HepG2 (cell line): ENCODE measurements at regions not wholly inside any gene's neighbourhood (a gene's known extent, or its start where the extent isn't known, plus 50 kb on each side); places are given as distances from the start of the nearest gene placed in this dataset.

ENCODE experiments used
- ATAC-seq: fragments of 200-7000 bp; cut with Tn5 transposase; 3 replicates; pipeline ENCODE4 v1.9.1; 2020; ENCODE audit warnings: mild to moderate bottlenecking, moderate library complexity
- BruUV-seq: library from RNA; stranded (reverse); fragments of 400-500 nt; replicated peaks from 2 replicates; lab custom pipeline; 2021; lab: Mats Ljungman, UMichigan
- CTCF ChIA-PET: fragments of 300-600 bp; formaldehyde crosslinking; extraction: SDS; loops from one replicate; lab custom pipeline; 2021; ENCODE audit warnings: low total read pairs, inconsistent platforms, low intra/inter-chr PET ratio; lab: Yijun Ruan, JAX
- POLR2A ChIA-PET: fragments of 350-600 bp; sonication (Branson Sonifier 250); formaldehyde crosslinking; loops from one replicate; lab custom pipeline; 2020; ENCODE audit warnings: antibody characterized with exemption, inconsistent platforms; lab: Yijun Ruan, JAX
- DNase-seq: peaks from one replicate; pipeline ENCODE4 v3.0.0-alpha.2; 2015; ENCODE audit warnings: low spot score
- FAIRE-seq: peaks from 3 replicates; lab custom pipeline; 2011; peaks lifted over from hg19 to GRCh38; lab: Jason Lieb, UNC
- H2AFZ ChIP-seq: one replicate; pipeline ENCODE4 v1.6.1; 2011; ENCODE audit warnings: low read length, inconsistent platforms
- H3K27ac ChIP-seq: fragments of 300-600 bp; 3 replicates; pipeline ENCODE4 v1.8.0; 2011; ENCODE audit warnings: mixed run types, mild to moderate bottlenecking, mixed read lengths, low read length, inconsistent platforms; ENCODE audit not compliant: insufficient read depth; ENCODE audit errors: extremely low read length
- H3K27me3 ChIP-seq, 2 experiments: fragments of 200-600 bp in 1 of 2; 2 replicates in 1 of 2; 3 replicates in 1 of 2; pipeline versions ENCODE4 v1.6.0 to v1.8.0; 2011; ENCODE audit warnings: low read length in 2 of 2, mild to moderate bottlenecking in 2 of 2, moderate library complexity in 2 of 2, inconsistent platforms in 1 of 2; ENCODE audit not compliant: insufficient read depth in 2 of 2, control insufficient read depth in 1 of 2
- H3K36me3 ChIP-seq, 2 experiments: fragments of 200-600 bp in 1 of 2; replicated peaks in 1 of 2; 2 replicates in 1 of 2; 3 replicates in 1 of 2; pipeline versions ENCODE4 v1.5.1 to v1.8.0; 2011; ENCODE audit warnings: low read length in 2 of 2, inconsistent platforms in 1 of 2; ENCODE audit not compliant: insufficient read depth in 2 of 2, control insufficient read depth in 1 of 2
- H3K4me1 ChIP-seq: 2 replicates; pipeline ENCODE4 v1.5.1; 2012; ENCODE audit warnings: low read length, inconsistent platforms; ENCODE audit not compliant: insufficient read depth
- H3K4me2 ChIP-seq: 2 replicates; pipeline ENCODE4 v1.6.0; 2011; ENCODE audit warnings: low read depth, low read length, inconsistent platforms
- H3K4me3 ChIP-seq, 3 experiments: fragments of 200-600 bp in 1 of 3; sonication (generic), shearing (Covaris generic) in 1 of 3; replicated peaks in 1 of 3; 2 replicates each; pipeline ENCODE4 v1.5.1; 2011 to 2016; ENCODE audit warnings: low read length in 3 of 3, inconsistent platforms in 2 of 3, low read depth in 2 of 3, mild to moderate bottlenecking in 2 of 3, control low read depth in 1 of 3, mixed read lengths in 1 of 3; ENCODE audit not compliant: insufficient read depth in 1 of 3
- H3K79me2 ChIP-seq: one replicate; pipeline ENCODE4 v1.6.1; 2011; ENCODE audit warnings: low read length, inconsistent platforms; ENCODE audit not compliant: insufficient read depth
- H3K9ac ChIP-seq: 2 replicates; pipeline ENCODE4 v1.6.0; 2011; ENCODE audit warnings: mild to moderate bottlenecking, low read depth, low read length, inconsistent platforms; ENCODE audit not compliant: insufficient read depth
- H3K9me3 ChIP-seq: 2 replicates; pipeline ENCODE4 v1.5.1; 2012; ENCODE audit warnings: mild to moderate bottlenecking, low read length
- H4K20me1 ChIP-seq: 2 replicates; pipeline ENCODE4 v1.6.0; 2011; ENCODE audit warnings: inconsistent platforms, mild to moderate bottlenecking, low read length, moderate library complexity; ENCODE audit not compliant: insufficient read depth
- AKNA ChIP-seq: sonication (generic); formaldehyde crosslinking; IDR thresholded peaks from 2 replicates; pipeline ENCODE4 v1.4.0; 2020; ENCODE audit warnings: missing genetic modification reagents, borderline replicate concordance
- EP300 ChIP-seq, 3 experiments: sonication (generic) in 1 of 3; formaldehyde crosslinking in 1 of 3; IDR thresholded peaks; 2 replicates each; pipeline versions ENCODE4 v1.5.1 to v1.6.1; 2011 to 2020; ENCODE audit warnings: low read depth in 2 of 3, low read length in 2 of 3, borderline replicate concordance in 1 of 3, improper control_type of control experiment in 1 of 3, mild to moderate bottlenecking in 1 of 3, missing genetic modification reagents in 1 of 3, moderate library complexity in 1 of 3
- PRDM15 ChIP-seq: sonication (generic); formaldehyde crosslinking; IDR thresholded peaks from 2 replicates; pipeline ENCODE4 v1.4.0; 2020; ENCODE audit warnings: missing genetic modification reagents
- SNAI1 ChIP-seq: sonication (generic); formaldehyde crosslinking; IDR thresholded peaks from 2 replicates; pipeline ENCODE4 v1.5.0; 2020; ENCODE audit warnings: mild to moderate bottlenecking, missing genetic modification reagents, borderline replicate concordance
- SOX13 ChIP-seq, 3 experiments: fragments of 450-650 bp in 1 of 3; sonication (generic) in 1 of 3; formaldehyde crosslinking in 1 of 3; IDR thresholded peaks in 2 of 3; conservative IDR thresholded peaks in 1 of 3; 2 replicates each; pipeline versions ENCODE4 v1.5.0 to v1.6.1; 2016 to 2020; ENCODE audit warnings: antibody characterized with exemption in 1 of 3, mild to moderate bottlenecking in 1 of 3, missing compliant biosample characterization in 1 of 3, missing genetic modification reagents in 1 of 3, moderate library complexity in 1 of 3
- SOX5 ChIP-seq: IDR thresholded peaks from 2 replicates; pipeline ENCODE4 v1.6.1; 2016; ENCODE audit warnings: borderline replicate concordance
- ZNF317 ChIP-seq: sonication (generic); formaldehyde crosslinking; IDR thresholded peaks from 2 replicates; pipeline ENCODE4 v1.5.0; 2020; ENCODE audit warnings: mild to moderate bottlenecking, missing genetic modification reagents
- ZNF33B ChIP-seq: sonication (generic); formaldehyde crosslinking; IDR thresholded peaks from 2 replicates; pipeline ENCODE4 v1.5.1; 2020; ENCODE audit warnings: mild to moderate bottlenecking, missing genetic modification reagents
- ZNF441 ChIP-seq: sonication (generic); formaldehyde crosslinking; IDR thresholded peaks from 2 replicates; pipeline ENCODE4 v1.7.0; 2021; ENCODE audit warnings: missing genetic modification reagents, borderline replicate concordance
- ZNF570 ChIP-seq: sonication (generic); formaldehyde crosslinking; IDR thresholded peaks from 2 replicates; pipeline ENCODE4 v1.4.0; 2020; ENCODE audit warnings: mild to moderate bottlenecking, missing genetic modification reagents, borderline replicate concordance
- ZNF740 ChIP-seq: sonication (generic); formaldehyde crosslinking; IDR thresholded peaks from 2 replicates; pipeline ENCODE4 v1.4.0; 2020; ENCODE audit warnings: missing genetic modification reagents
- ZNF775 ChIP-seq: sonication (generic); formaldehyde crosslinking; IDR thresholded peaks from 2 replicates; pipeline ENCODE4 v1.4.0; 2020; ENCODE audit warnings: missing genetic modification reagents, mild to moderate bottlenecking, moderate library complexity, borderline replicate concordance
- WGBS: methylation state at CpG from one replicate; pipeline ENCODE4 v1.1.6; 2017; ENCODE audit warnings: low lambda C conversion rate; 5-methylcytosine and 5-hydroxymethylcytosine counted together
- in situ Hi-C: cut with HindIII; loops from 2 replicates; pipeline ENCODE4 v1.10.0; 2017; ENCODE audit warnings: low pct_unique_long_range_greater_than_20kb; ENCODE audit not compliant: extremely low pct_ligation_motif_present
- intact Hi-C: fragments of 100-400 bp; cut with micrococcal nuclease; formaldehyde crosslinking; loops from one replicate; pipeline ENCODE4 v1.10.0; 2022; ENCODE audit not compliant: unreplicated experiment

GRCh38 chr11:130999992-131000770 lies 83.9 kb upstream of the SNX19 start:
- BruUV-seq: no TSS peak
- no peak overlapping the region for H3K27ac ChIP-seq
- FAIRE-seq (no peak), DNase-seq (peak; percentile 75), ATAC-seq (peak; percentile 52)
- ChIA-PET CTCF (no interaction called here), POLR2A (no interaction called here)
- WGBS: 27% methylated on average over 3 of the region's 3 CpGs
- no peak overlapping the region for H3K9ac ChIP-seq
- no peaks in the 10 kb centered on the region for H3K36me3 ChIP-seq
- in situ Hi-C loops: no loop called here
- no peaks in the 10 kb centered on the region for H3K79me2 ChIP-seq
- no peaks in the 10 kb centered on the region for H4K20me1 ChIP-seq
- intact Hi-C loops: no loop called here
- no peak overlapping the region for H3K4me3 ChIP-seq
- no peak overlapping the region for H3K4me2 ChIP-seq
- H2AFZ ChIP-seq: no peak overlapping the region
- H3K4me1 ChIP-seq: peaks cover 8% of the 10 kb centered on the region
- H3K27me3 ChIP-seq: no peaks in the 10 kb centered on the region
- no peaks in the 10 kb centered on the region for H3K9me3 ChIP-seq
- TF ChIP-seq SNAI1 (CRISPR knock-in tag) (no peak), AKNA (CRISPR knock-in tag) (no peak), SOX13 (IDR thresholded peaks at IDR 0.05) (no peak), SOX13 (CRISPR knock-in tag; conservative IDR thresholded peaks at IDR 0.05 in 1 of 2, IDR thresholded peaks at IDR 0.05 in 1 of 2) (peak in 1 of 2 experiments; percentile 72; a peak in 1 of 4 replicates), ZNF317 (CRISPR knock-in tag) (peak; percentile 83), PRDM15 (CRISPR knock-in tag) (no peak), ZNF441 (CRISPR knock-in tag) (no peak), SOX5 (CRISPR knock-in tag) (0 out of 2 replicates have a peak, but pooled peaks have one; percentile 56), ZNF33B (CRISPR knock-in tag) (no peak), ZNF740 (no peak), EP300 (IDR thresholded peaks at IDR 0.05; ENCODE audit: low read depth in 2 of 2, low read length in 2 of 2) (peak in 1 of 2 experiments; percentile 53; a peak in 1 of 4 replicates), EP300 (CRISPR knock-in tag; IDR thresholded peaks at IDR 0.05; ENCODE audit: borderline replicate concordance) (no peak), ZNF570 (CRISPR knock-in tag) (no peak), ZNF775 (CRISPR knock-in tag) (no peak)
